Iris pigment epithelial cell (primary cell): ENCODE measurements at regions not wholly inside any gene's neighbourhood (a gene's known extent, or its start where the extent isn't known, plus 50 kb on each side); places are given as distances from the start of the nearest gene placed in this dataset.
"Not testable (repeated sequence)": the region's sequence is repeated elsewhere in the genome, so short reads cannot be mapped to it uniquely, and the experiment has no call there.

Source experiments
- DNase-seq: peaks from one replicate; pipeline ENCODE4 v3.0.0-alpha.2; 2011; ENCODE audit warnings: low read depth

DNA sequence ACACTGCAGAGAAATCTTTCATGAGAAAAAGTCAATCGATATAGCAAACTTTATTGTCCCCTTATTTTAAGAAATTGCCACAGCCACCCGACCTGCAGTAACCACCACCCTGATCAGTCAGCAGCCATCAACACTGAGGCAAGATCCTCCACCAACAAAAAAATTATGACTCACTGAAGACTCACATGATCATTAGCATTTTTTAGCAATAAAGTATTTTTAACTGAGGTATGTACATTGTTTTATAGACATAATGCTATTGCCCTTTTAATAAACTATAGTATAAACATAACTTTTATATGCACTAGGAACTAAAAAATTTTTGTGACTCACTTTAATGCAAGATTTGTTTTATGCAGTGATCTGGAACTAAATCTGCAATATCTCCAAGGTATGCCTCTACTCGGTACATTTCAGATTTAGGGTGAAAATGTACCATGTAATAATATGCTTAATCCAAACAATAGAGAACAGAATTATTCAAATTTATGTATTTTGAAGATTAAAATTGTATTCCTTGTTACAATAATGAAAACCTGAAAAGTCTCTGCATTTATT, 79.2 kb upstream of the CEP126 start:
- DNase-seq = no peak

DNA sequence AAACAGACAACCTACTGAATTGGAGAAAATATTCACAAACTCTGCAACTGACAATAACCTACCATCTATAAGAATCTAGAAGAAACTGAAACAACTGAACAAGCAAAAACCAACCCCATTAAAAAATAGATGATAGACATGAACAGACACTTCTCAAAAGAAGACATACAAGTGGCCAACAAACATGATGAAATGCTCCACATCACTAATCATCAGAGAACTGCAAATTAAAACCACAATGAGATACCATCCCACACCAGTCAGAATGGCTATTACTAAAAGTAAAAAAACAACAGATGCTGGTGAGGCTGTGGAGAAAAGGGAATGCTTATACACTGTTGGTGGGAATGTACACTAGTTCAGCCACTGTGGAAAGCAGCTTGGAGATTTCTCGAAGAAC, 84.3 kb upstream of the CEP126 start:
- DNase-seq = not testable (repeated sequence)

DNA sequence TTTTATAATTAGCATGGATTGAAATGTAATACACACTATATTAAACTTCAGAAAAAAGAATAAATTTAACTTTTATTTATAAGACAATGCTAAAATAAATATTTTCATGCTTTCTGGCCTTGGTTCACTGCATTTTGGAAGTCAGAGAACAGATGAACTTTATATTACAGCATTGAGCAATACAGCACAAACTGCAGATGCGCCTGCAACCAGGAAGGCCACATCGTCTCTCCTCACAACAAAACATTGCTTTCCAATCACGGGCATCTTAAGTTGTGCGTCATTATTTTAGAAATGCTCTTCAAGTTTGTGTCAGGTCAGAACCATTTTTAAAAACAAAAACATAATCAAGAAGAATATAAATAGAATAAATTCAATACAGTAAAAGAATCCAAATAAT, 89.3 kb upstream of the CEP126 start:
- DNase-seq = no peak

DNA sequence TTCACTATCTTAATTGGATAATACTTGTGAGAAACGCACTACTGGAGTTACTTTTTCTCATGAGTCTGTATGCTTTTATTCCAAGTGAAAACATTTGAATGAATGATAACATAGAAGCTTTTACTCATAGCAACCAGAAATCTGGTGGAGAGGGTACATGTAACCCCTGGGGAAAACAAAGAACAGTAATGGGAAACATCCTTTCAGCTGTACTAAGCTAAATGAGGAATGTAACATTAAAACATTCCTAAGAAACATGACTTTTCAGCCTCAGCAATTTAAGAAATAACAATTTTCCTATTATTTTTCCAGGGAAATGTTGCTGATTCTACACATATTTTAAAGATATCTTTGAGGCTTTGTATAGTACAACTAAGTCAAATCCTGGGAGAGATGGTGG, 97.2 kb upstream of the CEP126 start:
- DNase-seq = no peak

DNA sequence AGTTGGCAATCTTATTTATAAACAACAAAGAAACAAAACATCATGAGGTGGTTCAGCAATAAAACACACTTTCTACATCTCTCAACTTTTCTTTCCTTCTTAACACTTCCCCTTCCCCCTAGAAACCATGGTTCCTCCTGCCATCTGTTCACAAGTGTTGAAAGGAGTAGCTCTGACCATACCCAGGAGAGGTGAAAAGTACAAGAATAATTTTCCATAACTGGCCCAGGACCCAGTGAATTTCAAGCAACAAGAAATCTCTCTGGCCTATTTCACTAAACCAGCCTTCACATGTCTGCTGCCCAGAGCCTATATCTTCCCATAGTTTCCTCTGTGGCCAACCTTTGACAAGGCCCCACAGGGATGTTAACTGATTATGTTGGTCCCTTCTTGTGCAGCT, 98.2 kb upstream of the CEP126 start:
- DNase-seq = no peak

DNA sequence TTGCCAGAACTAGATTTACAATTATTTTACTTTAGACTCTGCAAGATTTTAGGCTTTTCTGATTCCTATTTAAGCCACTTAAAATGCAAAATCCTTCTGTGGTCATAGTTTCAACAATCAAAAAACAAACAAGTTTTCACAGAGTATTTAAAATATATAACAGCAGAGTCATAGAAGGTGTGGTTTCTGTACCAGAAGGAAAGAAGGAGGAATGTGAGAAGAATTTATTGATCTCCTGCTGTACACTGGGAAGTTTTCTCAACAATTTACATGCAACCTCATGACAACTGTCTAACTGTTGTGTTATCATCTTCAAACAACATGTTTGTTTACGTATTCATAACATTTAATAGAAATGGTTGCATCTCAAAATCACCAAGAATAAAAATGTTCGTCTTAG, 102.3 kb upstream of the CEP126 start:
- DNase-seq = no peak

DNA sequence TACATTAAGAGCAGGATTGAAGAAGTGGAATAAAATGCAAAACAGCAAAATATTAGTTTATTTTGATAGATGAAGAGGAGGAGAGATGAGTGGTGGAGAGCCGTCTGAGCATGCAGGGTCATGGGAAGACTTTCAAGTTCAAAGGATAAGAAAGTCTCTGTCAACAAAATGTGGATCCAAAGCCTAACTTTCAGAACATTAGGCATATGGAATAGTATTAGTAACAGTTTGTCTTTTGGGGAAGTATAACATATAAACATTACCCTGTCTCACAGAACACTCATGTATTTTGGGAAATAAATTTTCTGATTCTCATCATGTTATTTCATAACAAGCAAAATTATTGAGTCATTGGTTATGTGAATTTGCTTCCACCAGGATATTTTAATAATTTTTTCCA, 104.3 kb upstream of the CEP126 start:
- DNase-seq = no peak

DNA sequence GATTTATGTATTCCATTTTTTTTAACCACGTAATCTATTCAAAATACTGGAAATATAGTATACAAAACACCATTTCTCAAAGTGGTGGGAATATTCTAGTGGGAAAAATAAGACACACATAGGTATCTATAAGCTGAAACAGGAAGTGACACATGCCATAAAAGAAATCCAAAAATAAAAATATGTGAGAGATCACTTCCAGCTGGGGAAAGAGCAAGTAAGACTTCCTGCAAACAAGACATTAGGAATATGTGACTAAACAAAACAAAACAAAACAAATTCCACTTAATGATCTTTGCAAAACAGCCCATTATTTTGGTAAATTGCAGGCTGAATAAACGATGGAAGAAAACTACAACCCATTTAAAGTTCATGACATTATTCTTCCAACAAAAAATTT, 107.3 kb upstream of the CEP126 start:
- DNase-seq = no peak

DNA sequence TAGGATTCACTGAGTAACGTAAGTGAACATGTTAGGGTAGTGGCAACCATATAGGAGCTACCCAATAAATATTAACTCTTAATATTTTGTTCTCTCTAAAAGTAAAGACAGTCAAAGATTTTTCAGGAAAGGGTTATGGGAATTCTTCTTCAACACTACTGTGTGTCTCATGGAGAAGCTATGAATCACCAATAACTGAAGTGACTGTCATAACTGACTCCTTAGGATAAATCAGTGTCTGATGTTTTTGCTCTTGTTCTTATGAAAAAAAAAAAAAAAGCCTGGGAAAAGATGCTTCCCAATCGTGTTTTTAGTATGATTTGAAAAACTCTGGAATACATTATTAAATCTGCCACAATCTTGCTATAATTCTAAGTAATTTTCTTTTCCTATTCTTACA, 111.2 kb upstream of the CEP126 start:
- no peak for DNase-seq

DNA sequence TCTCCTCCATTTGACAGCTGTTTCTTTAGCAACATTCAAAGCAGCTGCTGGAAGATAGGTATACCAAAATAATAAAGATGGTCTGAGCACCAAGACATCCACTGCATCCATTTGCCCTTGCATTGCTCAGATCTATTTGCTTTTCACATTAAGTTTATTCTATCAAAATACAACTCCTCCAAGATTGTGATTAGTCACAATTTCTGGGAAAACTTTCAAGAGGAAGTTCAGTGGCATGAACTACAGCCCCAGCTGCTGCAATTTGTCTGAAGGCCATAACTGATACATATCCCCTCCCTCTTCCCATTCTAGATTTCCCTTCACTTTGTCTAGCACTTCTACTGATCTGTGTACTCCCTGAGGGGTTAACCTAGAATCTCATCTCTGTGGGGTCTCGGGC, 117.5 kb upstream of the CEP126 start:
- DNase-seq = peak; percentile 3

DNA sequence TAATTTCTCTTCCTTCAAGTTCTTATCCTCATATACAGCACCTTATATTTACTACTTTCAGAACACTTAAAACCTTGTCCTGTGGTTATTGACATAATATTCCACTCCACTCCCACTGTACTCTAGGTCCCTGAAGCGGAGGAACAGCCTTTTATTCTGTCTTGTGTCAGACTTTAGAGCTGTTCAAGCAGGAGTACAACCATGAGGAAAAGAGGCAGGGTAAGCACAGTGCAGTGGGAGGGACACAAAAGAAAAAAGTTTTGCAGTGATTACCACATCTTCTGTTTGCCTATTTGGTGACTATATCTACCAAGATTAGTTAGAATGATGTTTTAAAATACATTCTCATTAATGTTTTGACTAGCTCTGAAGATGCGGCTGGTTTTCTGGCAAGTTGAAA, 122.0 kb upstream of the CEP126 start:
- DNase-seq = no peak

DNA sequence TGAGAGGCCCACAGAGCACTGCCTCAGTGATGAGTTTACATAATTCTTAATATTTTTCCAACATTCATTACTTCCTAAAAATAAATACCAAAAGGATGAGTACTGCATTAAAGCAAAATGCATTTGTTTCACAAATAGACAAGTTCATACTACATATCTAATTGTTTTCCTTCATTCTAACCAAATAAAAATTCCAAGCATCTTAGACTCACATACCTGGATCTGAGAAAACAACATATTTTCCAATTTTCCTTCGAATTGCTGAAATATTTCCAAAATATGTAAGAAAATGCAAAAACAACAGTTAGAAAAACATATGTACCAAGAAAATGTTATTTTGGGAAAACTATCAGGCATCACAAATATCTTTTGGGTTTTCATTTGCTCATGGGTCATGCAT, 127.9 kb upstream of the CEP126 start:
- no peak for DNase-seq

DNA sequence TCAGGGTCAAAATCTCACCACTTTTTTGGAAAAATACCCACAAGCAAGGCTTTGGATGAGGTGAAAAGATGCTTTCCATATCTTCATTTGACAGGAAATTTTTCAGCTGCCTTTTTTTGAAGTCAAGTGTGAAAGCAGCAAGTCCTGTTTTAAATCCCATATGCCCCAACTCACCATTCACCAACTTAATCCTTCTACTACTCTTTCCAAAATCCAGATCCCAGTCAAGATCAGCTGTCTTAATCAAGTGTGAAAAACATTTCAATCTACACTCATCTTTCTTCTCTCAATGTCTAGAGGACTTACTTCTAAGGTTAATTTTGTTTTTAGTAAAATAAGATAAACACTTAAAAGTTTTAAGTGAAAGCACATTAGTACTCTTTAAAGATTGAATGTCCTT, 128.4 kb upstream of the CEP126 start:
- DNase-seq = no peak

DNA sequence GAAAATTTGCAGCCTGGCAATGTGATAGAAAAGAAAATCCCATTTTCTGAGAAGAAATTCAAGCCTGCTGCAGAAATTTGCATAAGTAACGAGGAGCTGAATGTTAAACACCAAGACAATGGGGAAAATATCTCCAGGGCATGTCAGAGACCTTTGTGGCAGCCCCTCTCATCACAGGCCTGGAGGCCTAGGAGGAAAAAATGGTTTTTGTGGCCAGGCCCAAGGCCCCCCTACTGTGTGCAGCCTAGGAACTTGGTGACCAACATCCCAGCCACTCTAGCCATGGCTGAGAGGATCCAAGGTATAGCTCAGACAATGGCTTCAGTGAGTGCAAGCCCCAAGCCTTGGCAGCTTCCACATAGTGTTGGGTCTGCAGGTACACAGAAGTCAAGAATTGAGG, 135.6 kb upstream of the CEP126 start:
- not testable (repeated sequence) for DNase-seq

DNA sequence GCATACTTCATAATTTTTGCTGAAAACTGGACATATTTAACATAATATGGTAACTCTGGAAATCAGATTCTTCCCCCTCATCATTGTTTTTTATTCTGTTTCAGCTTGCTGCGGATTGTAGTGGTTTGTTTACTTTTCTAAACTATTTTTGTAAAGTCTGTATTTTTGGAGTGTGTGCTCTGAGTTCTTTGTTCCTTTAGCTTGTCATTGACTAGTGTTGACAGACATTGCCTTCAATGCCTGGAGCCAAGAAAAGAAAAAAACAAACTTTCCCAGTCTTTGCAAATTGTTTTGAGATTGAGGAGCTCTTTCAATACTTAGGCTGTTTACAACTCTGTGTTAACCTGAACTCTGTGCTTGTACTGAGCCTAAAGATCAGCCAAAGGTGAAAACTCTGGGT, 137.3 kb upstream of the CEP126 start:
- DNase-seq = no peak

DNA sequence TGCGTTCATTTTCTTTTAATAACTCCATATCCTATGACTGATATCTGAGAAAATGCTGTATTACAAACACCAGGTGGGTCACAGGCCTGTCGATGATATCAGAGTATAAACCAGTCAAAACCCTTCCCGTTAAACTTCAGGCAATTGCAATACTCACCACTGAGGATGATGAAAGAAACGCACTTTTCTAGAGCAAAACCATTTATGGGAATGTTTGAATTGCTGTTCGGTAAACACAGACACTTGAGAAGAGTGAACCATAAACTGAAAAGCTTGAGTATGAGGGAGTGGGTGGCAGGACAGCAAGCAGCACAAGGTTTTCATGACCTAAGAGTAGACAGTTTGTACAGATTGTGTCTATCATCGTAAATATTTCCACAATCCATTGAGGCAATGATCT, 139.8 kb upstream of the CEP126 start:
- DNase-seq = no peak

DNA sequence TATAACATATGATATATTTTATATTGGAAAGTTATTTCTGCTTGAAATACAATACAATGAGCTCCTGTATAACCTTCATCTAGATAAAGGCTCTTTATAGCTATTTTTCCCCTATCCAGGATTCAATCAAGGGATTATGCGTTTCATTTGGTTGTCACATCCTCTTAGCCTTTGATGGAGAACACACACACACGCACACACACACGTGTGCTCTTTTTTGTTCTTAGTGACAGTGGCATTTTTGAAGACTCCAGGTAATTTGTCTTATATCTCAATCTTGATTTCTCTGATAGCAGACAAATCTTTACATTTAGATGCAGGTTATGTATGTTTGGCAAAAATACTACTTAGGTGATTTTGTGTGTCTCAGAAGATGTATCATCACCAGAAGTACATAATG, 144.2 kb upstream of the CEP126 start:
- no peak for DNase-seq

DNA sequence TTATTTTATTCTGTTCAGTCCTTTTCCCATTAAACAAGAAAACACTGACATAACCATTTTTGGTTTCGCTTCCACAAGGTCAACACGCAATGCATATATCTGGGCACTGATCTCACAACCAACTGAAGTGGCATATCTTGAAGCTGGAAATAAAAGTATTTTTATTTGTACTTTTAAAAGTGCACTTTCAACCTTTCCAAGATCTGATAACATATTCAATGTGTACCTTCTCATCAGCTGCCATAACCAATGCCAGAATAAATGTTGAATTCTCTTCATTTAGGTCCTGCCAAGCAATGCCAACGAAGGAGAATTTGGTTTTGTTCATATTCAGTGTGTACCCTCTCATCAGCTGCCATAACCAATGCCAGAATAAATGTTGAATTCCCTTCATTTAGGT, 148.9 kb upstream of the CEP126 start:
- no peak for DNase-seq

DNA sequence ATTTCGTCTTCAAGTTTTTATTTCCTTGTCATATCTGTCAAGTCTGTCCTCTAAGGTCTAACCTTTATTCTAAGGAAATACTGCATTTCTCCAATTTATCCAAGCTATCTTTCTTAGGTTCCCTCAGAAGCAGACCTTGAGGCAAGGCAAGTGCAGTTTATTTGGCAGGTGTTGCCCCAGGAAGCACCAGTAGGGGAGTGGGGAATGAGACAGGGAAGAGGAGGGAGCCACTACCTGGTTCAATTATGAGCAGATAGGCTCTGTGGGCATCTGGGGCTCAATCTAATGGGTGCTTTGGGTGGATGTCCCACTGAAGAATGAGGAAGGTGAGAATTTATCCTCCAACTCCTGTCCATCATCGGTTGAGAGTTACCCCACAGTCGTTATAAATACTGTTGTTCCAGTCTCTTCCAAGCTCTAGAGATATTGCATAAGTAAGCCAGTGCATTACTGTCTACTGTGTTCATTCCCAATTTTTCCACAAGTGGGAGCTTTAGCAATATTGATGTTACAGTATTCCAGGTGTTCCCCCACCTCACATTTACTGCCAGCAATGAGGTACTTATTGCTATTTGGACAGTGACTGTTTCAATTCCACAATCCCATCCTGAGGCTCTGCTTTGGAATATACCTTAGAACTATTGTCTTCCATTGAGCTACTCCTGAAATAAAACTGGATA, 154.9 kb upstream of the CEP126 start:
- no peak for DNase-seq

DNA sequence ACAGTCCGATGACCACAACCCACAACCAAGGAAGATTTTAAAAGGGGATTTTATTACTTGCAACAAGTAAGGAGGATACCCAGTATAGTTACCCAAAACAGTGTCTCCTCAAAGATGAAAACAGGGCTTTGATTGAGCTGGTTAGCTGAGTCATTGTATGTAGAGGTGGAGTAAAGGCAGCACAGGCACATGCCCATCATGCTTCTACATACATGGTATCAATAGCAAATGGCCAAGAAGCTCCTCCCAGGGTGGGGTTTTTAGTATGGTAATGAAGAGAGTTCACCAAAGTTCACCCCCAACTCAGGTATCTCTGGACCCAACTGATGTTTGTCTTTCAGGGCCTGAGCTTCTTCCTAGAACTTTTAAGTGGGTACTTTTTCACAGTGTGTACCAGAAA, 157.1 kb upstream of the CEP126 start:
- no peak for DNase-seq

DNA sequence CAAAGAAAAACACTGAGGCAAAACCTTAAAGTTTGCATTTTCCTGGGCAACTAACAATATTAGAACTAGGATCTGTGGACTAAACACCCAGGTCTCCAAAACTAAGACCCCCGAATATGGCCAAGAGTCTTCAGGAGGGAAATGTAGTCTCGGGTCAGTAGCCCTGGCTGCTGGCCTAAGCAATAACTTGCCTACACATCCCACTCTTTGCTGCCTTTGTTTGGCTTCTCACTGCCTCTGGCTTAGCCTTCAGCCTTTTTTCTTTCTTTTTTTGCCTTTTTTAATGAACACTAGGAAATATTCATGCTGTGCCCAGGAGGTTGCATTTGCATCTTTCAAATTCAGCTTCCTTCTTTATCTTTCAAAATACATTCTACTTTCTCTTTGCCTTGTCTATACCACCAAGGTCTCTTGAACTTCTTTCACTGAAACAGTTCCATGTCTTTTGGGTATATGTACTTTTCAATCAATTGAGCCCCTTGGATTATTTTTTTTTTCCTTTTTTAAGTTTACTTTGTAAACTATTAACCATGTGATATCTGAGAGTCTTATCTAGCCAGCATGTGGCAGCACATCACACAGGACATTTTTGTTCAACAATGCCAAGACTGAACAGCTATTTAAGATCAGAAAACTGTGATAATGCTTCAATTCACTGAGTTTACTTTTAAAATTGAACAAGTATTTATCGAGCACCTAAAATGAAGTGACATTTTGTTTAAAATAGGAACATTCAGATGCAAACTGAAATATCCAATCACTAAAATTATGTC, 165.0 kb upstream of the TRPC6 start:
- no peak for DNase-seq

DNA sequence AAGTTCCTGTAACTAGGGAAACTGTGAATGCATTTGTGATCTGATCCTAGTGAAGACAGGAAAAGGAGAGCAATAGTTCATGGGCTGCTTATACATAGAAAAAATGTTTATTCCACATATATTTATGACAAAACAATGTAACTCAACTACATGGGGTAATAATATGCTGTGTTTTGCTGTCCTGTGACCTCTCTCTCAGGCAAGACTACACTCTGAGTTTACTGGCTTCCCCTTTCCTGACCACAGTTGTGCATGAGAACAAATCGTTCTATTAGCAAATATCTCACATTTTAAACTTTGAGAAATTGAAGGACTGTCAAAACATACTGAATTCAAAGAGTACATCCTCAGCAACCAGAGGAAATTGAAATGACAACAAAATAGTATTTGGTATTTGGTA, 161.9 kb upstream of the TRPC6 start:
- no peak for DNase-seq

DNA sequence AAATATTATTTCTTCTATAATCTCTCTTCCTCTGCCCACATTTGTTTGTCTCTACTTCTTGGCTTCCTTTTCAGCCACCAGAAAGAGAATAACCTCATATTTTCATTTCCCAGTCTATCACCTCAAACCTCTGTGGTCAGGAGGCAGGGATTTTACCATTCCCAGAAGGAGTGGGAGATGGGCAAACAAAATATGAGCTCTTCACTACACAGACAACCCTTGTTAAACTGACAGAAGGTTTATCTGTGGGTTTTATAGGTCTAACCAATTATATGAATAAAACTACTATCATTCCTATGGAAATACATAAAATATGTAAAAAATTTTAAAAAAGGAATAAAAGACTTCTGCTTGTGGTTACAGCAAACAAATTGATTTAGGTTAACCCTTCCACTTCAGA, 160.0 kb upstream of the TRPC6 start:
- DNase-seq = no peak
